GM19395 (cell line): ENCODE measurements at regions not wholly inside any gene's neighbourhood (a gene's known extent, or its start where the extent isn't known, plus 50 kb on each side); places are given as distances from the start of the nearest gene placed in this dataset.
"Not testable (repeated sequence)": the region's sequence is repeated elsewhere in the genome, so short reads cannot be mapped to it uniquely, and the experiment has no call there.

Source experiments
- ATAC-seq: cut with Tn5 transposase; IDR thresholded peaks from one replicate; pipeline ENCODE4 v1.9.1; 2021; ENCODE audit warnings: mild to moderate bottlenecking, moderate library complexity; ENCODE audit not compliant: unreplicated experiment

DNA sequence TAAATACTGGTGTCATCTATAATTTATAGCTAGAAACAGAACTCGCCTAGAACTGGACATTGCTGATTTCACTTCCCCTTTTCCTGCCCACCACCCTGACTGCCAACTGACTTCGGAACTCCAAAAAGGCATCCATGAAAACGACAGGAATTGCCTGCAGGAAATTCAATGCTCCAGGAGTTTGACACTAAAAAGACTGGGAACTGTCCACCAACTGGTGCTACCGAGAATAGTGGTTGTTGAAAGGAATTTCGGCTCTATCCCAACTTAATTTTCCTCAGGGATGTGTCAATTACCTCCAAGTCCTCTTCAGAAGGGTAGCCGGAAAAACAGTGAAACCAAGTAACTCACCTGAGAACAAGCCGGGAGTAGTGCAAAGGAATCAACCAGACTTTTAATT is 440.0 kb downstream of the PRELID2 start:
- ATAC-seq: not testable (repeated sequence)

DNA sequence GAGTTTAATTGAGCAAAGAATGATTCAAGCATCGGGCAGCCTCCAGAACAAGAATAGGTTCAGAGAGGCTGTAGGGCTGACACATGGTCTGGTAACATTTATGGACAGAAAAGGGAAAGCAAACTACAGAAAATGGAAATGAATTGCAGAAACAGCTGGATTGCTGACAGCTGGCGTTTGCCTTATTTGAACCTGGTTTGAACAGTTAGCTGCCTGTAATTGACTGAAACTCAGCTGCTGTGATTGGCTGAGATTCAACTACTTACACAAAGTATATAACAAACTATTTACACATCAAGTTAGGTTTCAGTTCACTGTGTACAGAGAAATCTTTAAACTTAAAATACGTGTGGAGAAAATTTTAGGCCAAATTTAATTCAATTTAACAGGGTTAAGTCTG is 441.7 kb downstream of the PRELID2 start:
- no peak for ATAC-seq

DNA sequence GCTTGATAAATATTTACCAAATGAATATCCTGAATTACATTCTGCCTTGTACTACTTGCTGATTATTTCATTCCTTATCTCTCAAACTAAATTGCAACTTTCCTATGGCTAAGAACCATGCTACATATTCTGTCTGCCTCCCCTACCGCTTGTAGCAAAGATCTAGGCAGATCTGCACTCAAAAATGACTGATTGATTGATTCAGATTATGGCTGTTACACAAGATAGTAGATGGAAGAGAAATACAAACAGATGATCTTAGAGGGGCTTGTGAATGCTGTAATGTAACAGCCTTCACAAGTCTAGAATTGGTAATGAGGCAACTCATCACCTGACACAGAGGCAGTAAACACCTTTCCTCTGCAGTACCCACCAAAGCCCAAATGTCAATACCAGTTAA is 446.1 kb downstream of the PRELID2 start:
- ATAC-seq: no peak

GRCh38 chr5:145385276-145385675 is 449.9 kb downstream of the PRELID2 start:
- no peak for ATAC-seq

- ATAC-seq: no peak
These were observed 456.9 kb downstream of the PRELID2 start for GRCh38 chr5:145378226-145378625.

DNA sequence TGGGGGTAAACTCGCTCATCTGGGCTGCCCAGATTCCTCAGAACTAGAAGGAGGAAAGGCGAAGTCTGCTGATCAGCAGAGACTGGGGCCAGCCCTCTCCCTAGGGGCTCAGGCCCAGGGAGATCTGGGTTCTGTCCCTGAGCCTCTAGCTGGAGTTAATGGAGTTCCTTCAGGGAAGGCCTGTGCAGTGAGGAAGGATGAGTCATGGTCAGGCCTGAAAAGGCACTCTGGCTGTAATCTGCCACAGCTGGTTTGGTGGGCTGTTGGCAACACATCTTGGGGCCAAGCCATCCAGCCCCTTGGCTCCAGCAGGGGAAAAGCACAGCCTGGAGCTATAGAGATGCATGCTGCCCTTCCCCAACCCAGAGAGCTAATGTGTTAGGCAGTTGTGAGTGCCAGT is 459.6 kb downstream of the PRELID2 start:
- ATAC-seq: no peak

DNA sequence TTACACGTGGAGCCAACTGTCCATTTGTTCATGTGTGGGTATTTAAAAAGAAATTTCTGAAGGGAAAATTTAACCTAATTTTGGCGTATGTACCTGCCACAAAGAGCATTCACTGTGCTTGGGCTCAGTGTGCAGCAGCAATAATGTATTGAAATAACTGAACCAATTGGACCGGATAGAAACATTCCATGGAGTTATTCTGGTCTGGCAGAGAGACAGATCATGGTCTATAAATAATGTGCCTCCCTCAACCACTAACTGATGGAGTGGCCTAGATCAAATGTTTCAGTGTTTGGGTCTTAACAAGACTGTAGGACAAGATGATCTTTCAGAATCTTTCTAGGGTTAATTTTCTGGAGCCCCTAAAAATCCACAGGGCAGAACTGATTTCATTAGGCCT is 469.7 kb downstream of the PRELID2 start:
- no peak for ATAC-seq

DNA sequence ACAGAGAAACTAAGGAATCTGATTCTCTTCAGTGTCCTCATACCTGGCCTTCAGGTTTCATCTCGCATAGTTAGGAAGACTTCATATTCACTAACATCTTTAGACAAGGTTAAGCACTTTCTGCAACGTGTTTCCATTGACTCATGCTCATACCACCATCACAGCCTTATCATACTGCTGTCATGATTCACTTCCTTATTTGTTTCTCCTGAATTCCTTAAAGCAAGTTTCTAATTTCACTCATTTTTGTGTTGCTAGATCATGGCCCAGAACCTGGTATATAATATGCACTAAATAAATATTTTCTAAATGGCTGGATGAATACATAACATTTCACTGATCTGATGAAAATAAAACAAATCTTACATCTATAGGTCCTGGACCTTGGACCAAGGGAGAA is 472.9 kb downstream of the PRELID2 start:
- ATAC-seq: no peak

GRCh38 chr5:145360936-145361335 is 474.2 kb downstream of the PRELID2 start:
- ATAC-seq: no peak

DNA sequence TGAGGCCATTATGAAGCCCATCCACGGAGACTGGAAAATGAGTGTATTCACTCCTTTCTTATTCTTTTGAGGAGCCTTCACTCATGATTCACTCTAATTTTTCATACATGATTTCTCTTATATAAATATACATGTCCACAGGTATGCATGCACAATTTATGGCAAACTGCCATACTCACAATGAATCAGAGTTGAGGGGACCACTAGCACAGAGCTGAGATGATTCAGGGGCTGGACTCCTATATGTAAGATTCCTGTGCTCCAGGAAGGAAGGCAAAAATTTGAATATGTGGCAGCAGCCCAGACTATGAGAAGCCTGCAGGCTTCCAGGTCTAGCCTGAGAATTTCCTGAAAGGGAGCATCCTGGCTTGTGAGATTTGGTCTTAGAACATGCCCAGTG is 484.6 kb downstream of the PRELID2 start:
- no peak for ATAC-seq

DNA sequence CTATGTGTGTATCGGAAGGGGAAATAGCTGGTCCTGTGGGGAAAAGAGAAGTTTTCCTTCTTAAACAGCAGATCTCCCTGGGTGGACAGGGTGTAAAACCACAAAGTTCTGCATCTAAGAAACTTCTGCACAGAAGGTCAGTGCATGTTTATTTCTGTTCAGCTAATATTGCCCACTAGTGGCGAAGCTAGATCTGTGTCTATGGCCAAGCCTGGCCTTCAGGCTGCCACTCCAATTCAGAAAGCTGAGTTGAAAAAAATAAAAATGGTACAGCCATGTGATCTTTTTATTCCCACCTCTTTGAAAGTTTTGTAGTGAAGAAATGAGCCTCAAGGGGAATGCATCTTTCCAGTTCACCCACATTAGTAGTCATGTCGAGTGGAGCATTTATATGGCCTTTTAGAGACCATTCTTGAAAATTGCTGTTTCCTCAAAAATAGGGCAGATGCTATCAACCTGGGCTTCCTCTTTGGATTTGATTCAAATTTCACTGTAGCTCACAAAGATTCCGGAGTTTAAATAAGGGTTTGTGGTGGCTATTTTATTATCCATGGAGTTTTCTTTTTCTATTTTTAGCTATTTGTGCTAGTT is 488.0 kb downstream of the PRELID2 start:
- no peak for ATAC-seq

GRCh38 chr5:145345511-145346287 is 489.4 kb downstream of the PRELID2 start:
- no peak for ATAC-seq

DNA sequence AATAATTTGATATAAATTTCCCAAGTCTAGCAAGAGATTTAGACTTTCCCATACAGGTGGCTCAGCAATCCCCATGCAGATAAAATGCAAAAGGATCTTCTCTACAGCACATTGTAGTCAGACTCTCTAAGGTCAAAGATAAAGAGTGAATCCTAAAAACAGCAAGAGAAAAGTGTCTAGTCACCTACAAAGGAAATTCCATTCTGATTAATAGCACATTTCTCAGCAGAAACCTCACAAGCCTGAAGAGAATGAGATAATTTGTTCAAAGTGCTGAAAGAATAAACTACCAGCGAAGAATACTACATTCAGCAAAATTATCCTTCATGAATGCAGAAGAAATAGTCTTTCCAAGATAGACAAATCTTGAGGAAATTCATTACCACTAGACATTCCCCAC is 493.3 kb downstream of the PRELID2 start:
- no peak for ATAC-seq

DNA sequence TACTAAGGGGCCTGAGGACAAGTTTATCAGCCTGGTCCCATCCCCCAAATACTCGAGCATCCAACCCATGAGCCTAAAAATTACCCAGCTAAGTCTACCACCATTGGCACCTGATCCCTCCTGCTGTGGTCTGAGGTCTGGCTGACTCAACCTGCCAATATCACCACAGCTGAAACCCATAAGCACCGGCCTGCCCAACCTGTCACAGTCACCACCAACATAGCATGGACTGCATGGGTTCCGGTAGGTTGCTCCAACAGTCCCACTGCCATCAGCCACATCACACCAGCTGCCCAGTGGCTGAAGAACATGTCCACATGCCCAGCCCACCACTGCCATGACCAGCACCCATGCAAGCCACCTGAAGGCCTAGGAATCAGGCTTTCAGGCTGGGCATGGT is 495.0 kb downstream of the PRELID2 start:
- ATAC-seq: no peak

DNA sequence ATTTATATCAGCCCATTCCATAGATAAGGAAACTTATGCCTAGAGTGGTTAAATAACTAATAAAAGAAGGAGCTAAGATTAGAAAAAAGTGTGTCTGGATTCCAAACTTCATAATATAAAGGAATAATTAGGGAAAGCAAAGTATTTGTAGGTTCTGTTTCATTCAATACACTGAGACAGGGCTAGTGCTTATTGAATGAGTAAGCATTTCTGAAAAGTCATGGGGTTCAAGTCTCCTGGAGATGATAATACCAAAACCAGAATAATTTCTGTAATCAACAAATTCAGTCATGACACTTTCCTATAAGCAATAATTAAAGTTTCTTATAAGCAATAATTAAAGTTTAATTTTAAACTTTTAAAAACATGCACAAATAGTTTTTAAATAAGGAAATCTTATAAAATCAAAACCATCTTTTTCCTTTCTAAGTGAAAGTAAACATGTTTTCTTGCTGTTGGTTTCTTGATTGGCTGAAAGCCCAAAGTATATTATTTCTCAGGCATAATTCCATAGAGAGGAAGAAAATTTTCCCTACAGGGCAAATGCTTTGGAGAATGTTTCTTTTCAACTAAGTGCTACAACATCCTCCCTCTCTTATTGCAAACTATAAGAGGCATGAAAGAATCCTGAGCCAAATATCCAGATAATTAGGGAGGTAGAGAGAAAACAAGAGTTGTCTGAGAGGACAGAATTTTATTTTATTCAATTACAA is 510.2 kb downstream of the PRELID2 start:
- ATAC-seq: no peak

- no peak for ATAC-seq
These were observed 511.0 kb downstream of the PRELID2 start for GRCh38 chr5:145324101-145324500.

GRCh38 chr5:145316282-145316681 is 518.9 kb downstream of the PRELID2 start:
- peak; percentile 83 for ATAC-seq

DNA sequence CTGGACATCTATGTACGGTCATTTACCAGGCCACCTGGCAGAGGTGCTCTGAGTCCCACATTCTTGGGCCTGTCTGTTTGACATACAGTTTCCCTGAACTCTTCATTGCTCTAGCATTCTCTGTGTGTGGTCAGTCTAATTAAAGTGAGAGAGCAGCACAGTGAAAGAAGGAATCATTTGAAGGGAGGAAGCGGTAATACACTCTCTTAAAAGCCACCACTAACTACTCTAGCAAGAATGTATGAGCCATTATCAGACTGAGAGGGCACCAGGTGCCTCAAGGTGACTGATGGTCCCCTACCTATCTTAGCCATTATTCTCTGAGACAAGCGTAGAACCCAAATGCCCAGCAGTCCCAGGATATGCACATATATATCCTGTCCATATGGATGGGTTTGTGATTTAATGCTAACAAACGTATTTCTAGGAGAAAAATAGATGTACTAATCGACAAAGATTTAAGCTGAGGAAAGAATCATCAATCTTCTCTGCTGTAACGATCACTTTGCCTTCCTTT is 527.2 kb downstream of the PRELID2 start:
- ATAC-seq: no peak

DNA sequence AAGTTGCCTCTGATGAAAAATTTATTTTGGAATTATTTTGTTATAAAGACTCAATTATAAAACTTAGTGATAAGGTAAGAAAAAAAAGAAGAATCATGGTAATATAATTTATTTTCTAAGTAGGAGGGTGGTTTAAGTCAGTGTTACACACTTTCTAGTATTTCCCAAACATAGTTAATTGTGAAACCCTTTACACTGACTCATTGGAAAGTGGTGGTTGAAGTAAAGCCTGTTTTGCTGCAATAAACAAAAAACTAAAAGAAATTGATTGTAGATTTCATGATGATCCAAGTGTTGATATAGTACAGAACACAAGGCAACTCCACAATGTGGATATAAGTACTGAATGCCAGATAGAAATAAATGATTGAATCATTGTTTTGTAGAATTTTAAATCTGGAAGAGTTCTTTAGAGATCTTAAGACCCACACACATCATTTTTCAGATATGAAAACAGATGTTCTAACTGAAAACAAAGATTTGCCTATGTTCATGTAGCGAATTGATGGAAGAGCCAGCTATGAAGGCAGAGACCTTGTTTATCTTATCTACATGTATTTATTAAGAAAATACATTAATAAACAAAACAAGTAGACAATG is 539.8 kb downstream of the PRELID2 start:
- no peak for ATAC-seq

- ATAC-seq: no peak
These were observed 540.8 kb downstream of the PRELID2 start for GRCh38 chr5:145294331-145294730.

DNA sequence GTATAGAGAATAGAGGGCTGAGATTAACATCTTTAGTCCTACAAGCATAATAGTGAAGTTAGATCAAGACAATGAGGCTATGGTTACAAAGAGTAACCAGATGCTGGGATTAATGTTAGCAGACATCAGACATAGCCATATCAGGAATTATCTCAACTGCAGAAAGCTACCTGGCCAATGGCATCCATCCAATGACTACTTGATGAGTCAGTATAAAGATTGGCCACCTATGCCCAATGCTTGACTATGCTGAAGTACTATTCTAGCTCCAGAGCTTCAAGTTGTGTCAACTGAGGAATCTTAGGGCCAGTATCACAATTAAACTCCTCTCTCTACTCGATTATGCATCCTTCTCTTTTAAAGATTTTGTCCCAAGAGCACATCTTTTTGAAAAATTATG is 541.4 kb downstream of the PRELID2 start:
- ATAC-seq: no peak

DNA sequence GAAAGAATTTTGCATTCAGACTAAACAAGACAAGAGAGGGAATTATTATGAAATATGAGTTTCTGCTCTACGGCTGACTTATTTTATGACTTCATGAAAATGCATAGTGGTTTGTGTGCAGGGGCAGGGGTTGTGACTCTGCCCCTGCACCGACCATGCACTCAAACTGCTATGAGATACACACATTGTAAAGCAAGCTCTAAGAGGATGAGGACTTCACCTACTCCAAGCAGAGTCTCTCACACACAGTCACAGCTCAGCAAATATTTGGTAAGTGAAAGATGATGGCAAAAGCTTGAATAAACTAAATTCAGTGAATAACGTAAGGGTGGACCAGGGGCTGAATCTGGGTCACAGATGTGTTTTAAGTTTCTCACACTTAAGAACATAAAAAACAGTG is 542.9 kb downstream of the PRELID2 start:
- no peak for ATAC-seq
